Activated B cell treated with CpG ODN at 0.5 μM for 24 hours (primary cell): ENCODE measurements at regions not wholly inside any gene's neighbourhood (a gene's known extent, or its start where the extent isn't known, plus 50 kb on each side); places are given as distances from the start of the nearest gene placed in this dataset.

Experiments
- ATAC-seq: fragments of 200-7000 bp; cut with Tn5 transposase; one replicate; pipeline ENCODE4 v1.10.0; 2021; ENCODE audit warnings: low read depth, mild to moderate bottlenecking, moderate library complexity
- CTCF ChIA-PET: fragments of 350-600 bp; sonication (Branson Sonifier 250); formaldehyde crosslinking; loops from one replicate; lab custom pipeline; 2021; ENCODE audit warnings: antibody characterized with exemption; lab: Charles Lee
- POLR2A ChIA-PET: fragments of 350-600 bp; sonication (Branson Sonifier 250); formaldehyde crosslinking; loops from one replicate; lab custom pipeline; 2021; ENCODE audit warnings: antibody characterized with exemption; lab: Charles Lee
- DNase-seq: peaks from one replicate; pipeline ENCODE4 v3.0.0; 2022
- H3K27ac Mint-ChIP-seq: one replicate; pipeline ENCODE4 v1.8.0; 2020; ENCODE audit warnings: mixed read lengths
- H3K27me3 Mint-ChIP-seq: one replicate; pipeline ENCODE4 v1.8.0; 2021; ENCODE audit warnings: mixed read lengths
- H3K36me3 Mint-ChIP-seq: one replicate; pipeline ENCODE4 v1.8.0; 2021; ENCODE audit warnings: low read depth, mixed read lengths
- H3K4me1 Mint-ChIP-seq: one replicate; pipeline ENCODE4 v1.8.0; 2021; ENCODE audit warnings: mixed read lengths
- H3K4me3 Mint-ChIP-seq: one replicate; pipeline ENCODE4 v1.8.0; 2020; ENCODE audit warnings: mild to moderate bottlenecking, mixed read lengths
- H3K9me3 Mint-ChIP-seq: one replicate; pipeline ENCODE4 v1.8.0; 2020; ENCODE audit warnings: mixed read lengths
- CTCF ChIP-seq: fragments of 200-600 bp; IDR thresholded peaks from one replicate; pipeline ENCODE4 v1.8.0; 2022; ENCODE audit warnings: antibody characterized with exemption, mild to moderate bottlenecking
- intact Hi-C: fragments of 100-400 bp; cut with micrococcal nuclease; formaldehyde crosslinking; loops from one replicate; pipeline ENCODE4 v1.15.1; 2024

- CTCF ChIA-PET, result no interaction called here
- H3K9me3 Mint-ChIP-seq, result peaks cover 3% of the 10 kb centered on the region
- H3K36me3 Mint-ChIP-seq, result no peaks in the 10 kb centered on the region
These were observed 1404.3 kb upstream of the FLRT2 start for GRCh38 chr14:84125676-84126075.

GRCh38 chr14:84127495-84127894, 1402.4 kb upstream of the FLRT2 start:
- ATAC-seq, result no peak
- no peaks in the 10 kb centered on the region for H3K4me1 Mint-ChIP-seq
- no peak for TF ChIP-seq CTCF
- H3K36me3 Mint-ChIP-seq, result no peaks in the 10 kb centered on the region
- H3K9me3 Mint-ChIP-seq, result peaks cover 3% of the 10 kb centered on the region
- H3K4me3 Mint-ChIP-seq, result no peak overlapping the region
- H3K27ac Mint-ChIP-seq, result no peak overlapping the region
- intact Hi-C loops, result no loop called here
- POLR2A ChIA-PET, result no interaction called here
- CTCF ChIA-PET, result no interaction called here
- no peak for DNase-seq
- H3K27me3 Mint-ChIP-seq, result no peaks in the 10 kb centered on the region

More at GRCh38 chr14:84125676-84126075, 1404.3 kb upstream of the FLRT2 start:
- H3K4me1 Mint-ChIP-seq, result no peaks in the 10 kb centered on the region
- POLR2A ChIA-PET, result no interaction called here
- H3K4me3 Mint-ChIP-seq, result no peak overlapping the region
- ATAC-seq (no peak), DNase-seq (no peak)
- no peak overlapping the region for H3K27ac Mint-ChIP-seq
- H3K27me3 Mint-ChIP-seq, result no peaks in the 10 kb centered on the region
- intact Hi-C loops, result no loop called here
- TF ChIP-seq CTCF, result no peak

GRCh38 chr14:84128050-84128449, 1401.9 kb upstream of the FLRT2 start:
- H3K4me3 Mint-ChIP-seq, result no peak overlapping the region
- no peaks in the 10 kb centered on the region for H3K4me1 Mint-ChIP-seq
- H3K36me3 Mint-ChIP-seq, result no peaks in the 10 kb centered on the region
- DNase-seq (no peak), ATAC-seq (no peak)
- H3K27ac Mint-ChIP-seq, result no peak overlapping the region
- intact Hi-C loops, result no loop called here
- POLR2A ChIA-PET, result no interaction called here
- peaks cover 3% of the 10 kb centered on the region for H3K9me3 Mint-ChIP-seq
- CTCF ChIA-PET, result no interaction called here
- no peak for TF ChIP-seq CTCF
- no peaks in the 10 kb centered on the region for H3K27me3 Mint-ChIP-seq

GRCh38 chr14:84129007-84129406, 1400.9 kb upstream of the FLRT2 start:
- ChIA-PET POLR2A (no interaction called here), CTCF (no interaction called here)
- H3K27me3 Mint-ChIP-seq, result no peaks in the 10 kb centered on the region
- ATAC-seq (no peak), DNase-seq (no peak)
- H3K9me3 Mint-ChIP-seq, result peaks cover 3% of the 10 kb centered on the region
- TF ChIP-seq CTCF, result no peak
- no peak overlapping the region for H3K27ac Mint-ChIP-seq
- H3K36me3 Mint-ChIP-seq, result no peaks in the 10 kb centered on the region
- no peaks in the 10 kb centered on the region for H3K4me1 Mint-ChIP-seq
- no peak overlapping the region for H3K4me3 Mint-ChIP-seq
- intact Hi-C loops, result no loop called here

- no peak overlapping the region for H3K27ac Mint-ChIP-seq
These were observed 1400.0 kb upstream of the FLRT2 start for GRCh38 chr14:84129941-84130340.

More at GRCh38 chr14:84129941-84130340, 1400.0 kb upstream of the FLRT2 start:
- intact Hi-C loops, result no loop called here
- Mint-ChIP-seq H3K36me3 (no peaks in the 10 kb centered on the region), H3K9me3 (peaks cover 6% of the 10 kb centered on the region), H3K4me1 (no peaks in the 10 kb centered on the region), H3K27me3 (no peaks in the 10 kb centered on the region), H3K4me3 (no peak overlapping the region)
- ATAC-seq, result no peak
- no peak for DNase-seq
- ChIA-PET CTCF (no interaction called here), POLR2A (no interaction called here)
- TF ChIP-seq CTCF, result no peak
